ENCODE measurements at regions not wholly inside any gene's neighbourhood (a gene's known extent, or its start where the extent isn't known, plus 50 kb on each side); places are given as distances from the start of the nearest gene placed in this dataset.
"Not testable (repeated sequence)": the region's sequence is repeated elsewhere in the genome, so short reads cannot be mapped to it uniquely, and the experiment has no call there.

GRCh38 chr16:73129455-73129854, 81.5 kb upstream of the ZFHX3 start:
- DNase-seq, result no peak

- DNase-seq, result no peak
Observed at GRCh38 chr16:73126525-73126853, 78.6 kb upstream of the ZFHX3 start.

GRCh38 chr16:73125850-73126524, 78.1 kb upstream of the ZFHX3 start:
- no peak for DNase-seq

GRCh38 chr16:73124665-73125375, 76.9 kb upstream of the ZFHX3 start:
- DNase-seq, result no peak

- no peak for DNase-seq
Observed at GRCh38 chr16:73124097-73124652, 76.2 kb upstream of the ZFHX3 start.

- DNase-seq, result no peak
Observed at GRCh38 chr16:73122604-73123391, 74.9 kb upstream of the ZFHX3 start.

GRCh38 chr16:73116576-73116975, 68.6 kb upstream of the ZFHX3 start:
- DNase-seq, result no peak

GRCh38 chr16:73113336-73113735, 65.4 kb upstream of the ZFHX3 start:
- DNase-seq, result no peak

GRCh38 chr16:73108195-73108963, 60.5 kb upstream of the ZFHX3 start:
- no peak for DNase-seq

GRCh38 chr16:73107371-73107770, 59.4 kb upstream of the ZFHX3 start:
- DNase-seq, result no peak

- DNase-seq, result no peak
Observed at GRCh38 chr16:73106329-73107034, 58.6 kb upstream of the ZFHX3 start.

- no peak for DNase-seq
Observed at GRCh38 chr16:73101568-73101967, 53.6 kb upstream of the ZFHX3 start.

- DNase-seq, result not testable (repeated sequence)
Observed at GRCh38 chr16:73099601-73100000, 51.7 kb upstream of the ZFHX3 start.
